ENCODE measurements at regions not wholly inside any gene's neighbourhood (a gene's known extent, or its start where the extent isn't known, plus 50 kb on each side); places are given as distances from the start of the nearest gene placed in this dataset. TPM values are rescaled to one million over a fixed set of nuclear protein-coding genes. Genes with fewer than 3 reads are reported as not detected.

GRCh38 chr1:98001764-98002163 is 80.9 kb upstream of the DPYD start:
- no peaks in the 10 kb centered on the region for H3K4me1 Mint-ChIP-seq (ENCODE audit: low read depth)
- intact Hi-C loops (cut with micrococcal nuclease) = loop anchor here (2.0 kb wide), 1 partner anchor 47 kb away; no protein-coding TSS in a partner anchor
- H3K27ac Mint-ChIP-seq = no peak overlapping the region
- no peaks in the 10 kb centered on the region for H3K36me3 Mint-ChIP-seq (ENCODE audit: low read depth)
- no peaks in the 10 kb centered on the region for H3K9me3 Mint-ChIP-seq
- no peaks in the 10 kb centered on the region for H3K27me3 Mint-ChIP-seq (ENCODE audit: low read depth)
- no peak overlapping the region for H3K4me3 Mint-ChIP-seq
- CTCF ChIA-PET = no interaction called here
- DNase-seq = no peak

- Mint-ChIP-seq H3K9me3 (no peaks in the 10 kb centered on the region), H3K4me3 (no peak overlapping the region), H3K36me3 (ENCODE audit: low read depth) (no peaks in the 10 kb centered on the region), H3K27me3 (ENCODE audit: low read depth) (no peaks in the 10 kb centered on the region), H3K4me1 (ENCODE audit: low read depth) (no peaks in the 10 kb centered on the region), H3K27ac (no peak overlapping the region)
- intact Hi-C loops (cut with micrococcal nuclease) = no loop called here
- no peak for DNase-seq
- CTCF ChIA-PET = no interaction called here
These were observed 78.5 kb upstream of the DPYD start for GRCh38 chr1:97999320-97999719.

- DNase-seq = no peak
- no peaks in the 10 kb centered on the region for H3K4me1 Mint-ChIP-seq (ENCODE audit: low read depth)
- H3K4me3 Mint-ChIP-seq = no peak overlapping the region
- H3K9me3 Mint-ChIP-seq = no peaks in the 10 kb centered on the region
- H3K36me3 Mint-ChIP-seq (ENCODE audit: low read depth) = no peaks in the 10 kb centered on the region
- intact Hi-C loops (cut with micrococcal nuclease) = no loop called here
- no peaks in the 10 kb centered on the region for H3K27me3 Mint-ChIP-seq (ENCODE audit: low read depth)
- CTCF ChIA-PET = no interaction called here
- H3K27ac Mint-ChIP-seq = no peak overlapping the region
These were observed 76.0 kb upstream of the DPYD start for GRCh38 chr1:97996880-97997279.

DNA sequence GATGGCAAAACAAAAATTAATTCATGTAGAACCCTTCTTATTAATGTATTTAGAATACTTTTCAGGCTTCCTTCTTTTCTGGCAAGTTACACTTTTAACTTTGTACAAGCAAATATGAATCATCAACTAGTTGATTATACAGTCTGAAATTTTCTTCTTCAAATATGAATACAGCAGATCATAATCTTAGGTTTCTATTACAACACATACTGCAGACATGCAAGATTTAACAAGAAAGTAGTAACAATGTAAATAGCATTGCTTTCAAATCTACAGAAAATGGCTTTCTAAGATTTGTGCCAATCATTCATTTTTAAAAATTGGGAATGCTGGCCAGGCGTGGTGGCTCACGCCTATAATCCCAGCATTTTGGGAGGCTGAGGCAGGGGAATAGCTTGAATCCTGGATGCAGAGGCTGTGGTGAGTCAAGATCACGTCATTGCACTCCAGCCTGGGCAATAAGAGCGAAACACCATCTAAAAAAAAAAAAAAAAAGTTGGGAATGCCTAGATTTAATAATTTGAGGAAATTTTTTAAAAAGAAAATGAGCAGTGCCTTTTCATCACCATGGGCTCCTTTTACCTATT is 68.4 kb upstream of the DPYD start:
- Mint-ChIP-seq H3K4me3 (no peak overlapping the region), H3K4me1 (ENCODE audit: low read depth) (no peaks in the 10 kb centered on the region), H3K9me3 (no peaks in the 10 kb centered on the region), H3K36me3 (ENCODE audit: low read depth) (no peaks in the 10 kb centered on the region), H3K27ac (no peak overlapping the region), H3K27me3 (ENCODE audit: low read depth) (no peaks in the 10 kb centered on the region)
- CTCF ChIA-PET = interaction anchor here (0.6 kb wide), 1 partner anchor 19 kb away, joined by 4 read pairs; no protein-coding TSS in a partner anchor
- no peak for DNase-seq
- intact Hi-C loops (cut with micrococcal nuclease) = no loop called here

DNA sequence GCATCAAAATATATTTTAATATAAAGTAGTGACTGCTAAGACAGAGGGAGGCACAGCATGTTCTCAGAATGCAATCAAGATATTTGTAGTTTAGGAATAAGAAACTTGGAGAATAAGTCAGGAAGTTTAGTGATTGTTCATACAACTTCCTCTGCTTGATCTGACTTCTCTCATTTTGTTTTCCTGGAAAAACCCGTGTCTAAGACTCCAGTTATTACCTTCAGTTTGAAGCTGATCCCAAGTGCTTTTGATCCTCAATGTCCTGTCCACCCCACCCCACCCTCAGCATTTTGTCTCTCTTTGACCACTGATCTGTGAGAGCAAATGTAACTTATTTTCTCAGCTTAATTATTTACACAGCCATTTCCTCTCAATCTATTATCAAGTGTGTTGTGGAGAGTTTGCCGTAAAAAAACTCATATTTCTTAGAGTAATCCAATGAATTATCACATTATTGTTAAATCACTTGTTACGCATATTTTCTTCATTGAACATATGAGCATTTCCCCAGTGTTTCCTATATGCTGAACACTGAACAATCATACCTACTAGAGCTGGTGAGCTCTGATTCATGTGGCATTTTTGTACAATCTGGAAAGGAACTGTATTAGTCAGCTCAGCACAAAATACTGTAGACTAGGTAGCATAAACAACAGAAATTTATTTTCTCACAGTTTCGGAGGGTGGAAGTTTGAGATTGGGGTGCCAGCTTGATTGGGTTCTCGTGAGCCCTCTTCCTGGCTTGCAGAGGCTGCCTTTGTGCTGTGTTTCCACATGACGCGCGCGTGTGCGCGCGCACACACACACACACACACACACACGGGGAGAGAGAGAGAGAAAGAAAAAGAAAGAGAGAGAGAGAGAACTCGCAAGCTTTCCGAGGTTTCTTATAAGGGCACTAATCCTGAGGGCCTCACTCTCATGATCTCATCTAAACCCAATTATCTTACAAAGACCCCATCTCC is 65.5 kb upstream of the DPYD start:
- H3K4me1 Mint-ChIP-seq (ENCODE audit: low read depth) = no peaks in the 10 kb centered on the region
- no peaks in the 10 kb centered on the region for H3K27me3 Mint-ChIP-seq (ENCODE audit: low read depth)
- H3K9me3 Mint-ChIP-seq = no peaks in the 10 kb centered on the region
- H3K36me3 Mint-ChIP-seq (ENCODE audit: low read depth) = no peaks in the 10 kb centered on the region
- intact Hi-C loops (cut with micrococcal nuclease) = no loop called here
- no peak for DNase-seq
- no peak overlapping the region for H3K27ac Mint-ChIP-seq
- CTCF ChIA-PET = interaction anchor here (0.6 to 0.7 kb wide), 2 partner anchors 576 to 864 kb away, joined by 3 read pairs; no protein-coding TSS in a partner anchor
- no peak overlapping the region for H3K4me3 Mint-ChIP-seq

GRCh38 chr1:97983126-97983525 is 62.3 kb upstream of the DPYD start:
- Mint-ChIP-seq H3K4me1 (ENCODE audit: low read depth) (no peaks in the 10 kb centered on the region), H3K4me3 (no peak overlapping the region), H3K27me3 (ENCODE audit: low read depth) (no peaks in the 10 kb centered on the region), H3K36me3 (ENCODE audit: low read depth) (no peaks in the 10 kb centered on the region), H3K27ac (no peak overlapping the region), H3K9me3 (no peaks in the 10 kb centered on the region)
- CTCF ChIA-PET = no interaction called here
- intact Hi-C loops (cut with micrococcal nuclease) = no loop called here
- no peak for DNase-seq

GRCh38 chr1:97980530-97980929 is 59.7 kb upstream of the DPYD start:
- intact Hi-C loops (cut with micrococcal nuclease) = no loop called here
- Mint-ChIP-seq H3K9me3 (no peaks in the 10 kb centered on the region), H3K4me1 (ENCODE audit: low read depth) (no peaks in the 10 kb centered on the region), H3K27me3 (ENCODE audit: low read depth) (no peaks in the 10 kb centered on the region), H3K27ac (no peak overlapping the region), H3K4me3 (no peak overlapping the region), H3K36me3 (ENCODE audit: low read depth) (no peaks in the 10 kb centered on the region)
- DNase-seq = no peak
- CTCF ChIA-PET = no interaction called here

- Mint-ChIP-seq H3K27ac (no peak overlapping the region), H3K36me3 (ENCODE audit: low read depth) (no peaks in the 10 kb centered on the region), H3K9me3 (no peaks in the 10 kb centered on the region), H3K4me3 (no peak overlapping the region), H3K27me3 (ENCODE audit: low read depth) (no peaks in the 10 kb centered on the region), H3K4me1 (ENCODE audit: low read depth) (no peaks in the 10 kb centered on the region)
- intact Hi-C loops (cut with micrococcal nuclease) = no loop called here
- DNase-seq = no peak
- CTCF ChIA-PET = no interaction called here
These were observed 56.0 kb upstream of the DPYD start for GRCh38 chr1:97976801-97977200.

Small RNAs in the stretch of these regions (microRNA-seq; reads per million reads assigned to microRNA genes)
- gene MIR2682 (ENCODE audit: borderline microRNAs expressed, borderline replicate concordance) = not detected

All from activated naive CD4-positive, alpha-beta T cell treated with anti-CD3 and anti-CD28 coated beads for 36 hours (primary cell).